HL-60 (cell line): ENCODE measurements at regions not wholly inside any gene's neighbourhood (a gene's known extent, or its start where the extent isn't known, plus 50 kb on each side); places are given as distances from the start of the nearest gene placed in this dataset.

ENCODE experiments used
- DNase-seq, 2 experiments: peaks; one replicate each; pipeline ENCODE4 v3.0.0-alpha.2; 2010 to 2020; ENCODE audit warnings: low read depth in 1 of 2, low spot score in 1 of 2
- H3K27ac ChIP-seq: fragments of 250-450 bp; sonication (Bioruptor Pico); replicated peaks from 2 replicates; pipeline ENCODE4 v1.5.1; 2020; ENCODE audit warnings: mild to moderate bottlenecking, moderate library complexity
- H3K27me3 ChIP-seq: fragments of 250-450 bp; sonication (Bioruptor Pico); 2 replicates; pipeline ENCODE4 v1.5.1; 2021; ENCODE audit warnings: mild to moderate bottlenecking, moderate library complexity; ENCODE audit not compliant: insufficient read depth, poor library complexity, severe bottlenecking
- H3K4me3 ChIP-seq: replicated peaks from 2 replicates; pipeline ENCODE4 v1.5.1; 2011; ENCODE audit warnings: mild to moderate bottlenecking, control low read depth, low read length; ENCODE audit not compliant: insufficient read depth
- CTCF ChIP-seq: IDR thresholded peaks from one replicate; pipeline ENCODE4 v1.5.1; 2011; ENCODE audit warnings: low read length, control low read depth, inconsistent platforms; ENCODE audit not compliant: insufficient read depth
- GABPA ChIP-seq: IDR thresholded peaks from 2 replicates; pipeline ENCODE4 v1.6.1; 2012; ENCODE audit warnings: low read depth
- POLR2AphosphoS5 ChIP-seq: IDR thresholded peaks from 2 replicates; pipeline ENCODE4 v1.6.1; 2012; ENCODE audit warnings: low read depth
- REST ChIP-seq: IDR thresholded peaks from 2 replicates; pipeline ENCODE4 v1.6.1; 2012; ENCODE audit warnings: low read depth; ENCODE audit not compliant: insufficient replicate concordance
- SPI1 ChIP-seq: IDR thresholded peaks from 2 replicates; pipeline ENCODE4 v1.6.1; 2012; ENCODE audit warnings: low read depth, mild to moderate bottlenecking, borderline replicate concordance

GRCh38 chr6:115843945-115844344 is 216.7 kb downstream of the FRK start:
- no peak for TF ChIP-seq CTCF
- no peak for TF ChIP-seq GABPA
- TF ChIP-seq SPI1: no peak
- TF ChIP-seq POLR2AphosphoS5: no peak
- TF ChIP-seq REST: no peak
- DNase-seq: no peak
- H3K4me3 ChIP-seq: no peak overlapping the region
- H3K27ac ChIP-seq: no peak overlapping the region
- no peaks in the 10 kb centered on the region for H3K27me3 ChIP-seq

GRCh38 chr6:115842338-115842737 is 218.4 kb downstream of the FRK start:
- Histone ChIP-seq H3K27me3 (no peaks in the 10 kb centered on the region), H3K4me3 (no peak overlapping the region), H3K27ac (no peak overlapping the region)
- no peak for DNase-seq
- TF ChIP-seq REST (no peak), CTCF (no peak), POLR2AphosphoS5 (no peak), GABPA (no peak), SPI1 (no peak)

- TF ChIP-seq POLR2AphosphoS5: no peak
- TF ChIP-seq REST: no peak
- no peak for TF ChIP-seq CTCF
- TF ChIP-seq SPI1: no peak
- H3K4me3 ChIP-seq: no peak overlapping the region
- DNase-seq: no peak
- H3K27me3 ChIP-seq: no peaks in the 10 kb centered on the region
- H3K27ac ChIP-seq: no peak overlapping the region
Observed at GRCh38 chr6:115839583-115840181, 221.0 kb downstream of the FRK start.
